GM23338 (cell line): ENCODE measurements at regions not wholly inside any gene's neighbourhood (a gene's known extent, or its start where the extent isn't known, plus 50 kb on each side); places are given as distances from the start of the nearest gene placed in this dataset.

ENCODE experiments used
- CTCF ChIP-seq, 2 experiments: fragments of 200-600 bp in 1 of 2; sonication (generic) in 1 of 2; conservative IDR thresholded peaks; 2 replicates each; pipeline versions ENCODE4 v1.5.1 to v1.6.1; 2016 to 2017; ENCODE audit warnings: antibody characterized with exemption in 2 of 2, low read depth in 2 of 2, mild to moderate bottlenecking in 2 of 2, moderate library complexity in 1 of 2
- EZH2 ChIP-seq: fragments of 200-600 bp; sonication (generic); IDR thresholded peaks from one replicate; pipeline ENCODE4 v1.8.0; 2017; ENCODE audit warnings: antibody characterized with exemption, mild to moderate bottlenecking, low read depth; ENCODE audit not compliant: unreplicated experiment
- EZH2phosphoT487 ChIP-seq: fragments of 200-600 bp; sonication (generic); IDR thresholded peaks from one replicate; pipeline ENCODE4 v1.8.1; 2018; ENCODE audit warnings: antibody characterized with exemption; ENCODE audit not compliant: unreplicated experiment
- JUNB ChIP-seq: IDR thresholded peaks from one replicate; pipeline ENCODE4 v1.6.1; 2016; ENCODE audit warnings: antibody characterized with exemption; ENCODE audit not compliant: unreplicated experiment
- POLR2AphosphoS5 ChIP-seq: IDR thresholded peaks from 2 replicates; pipeline ENCODE4 v1.6.1; 2016; ENCODE audit warnings: antibody characterized with exemption, low read depth
- REST ChIP-seq: IDR thresholded peaks from one replicate; pipeline ENCODE4 v1.6.1; 2018; ENCODE audit warnings: antibody characterized with exemption; ENCODE audit not compliant: unreplicated experiment
- ZNF331 ChIP-seq: fragments of 250-450 bp; sonication (Bioruptor Pico); IDR thresholded peaks from 2 replicates; pipeline ENCODE4 v1.5.0; 2020; ENCODE audit warnings: low read depth, mild to moderate bottlenecking, moderate library complexity
- ZNF462 ChIP-seq: fragments of 250-450 bp; sonication (Bioruptor Pico); IDR thresholded peaks from 2 replicates; pipeline ENCODE4 v1.5.0; 2020; ENCODE audit warnings: mild to moderate bottlenecking, moderate library complexity

DNA sequence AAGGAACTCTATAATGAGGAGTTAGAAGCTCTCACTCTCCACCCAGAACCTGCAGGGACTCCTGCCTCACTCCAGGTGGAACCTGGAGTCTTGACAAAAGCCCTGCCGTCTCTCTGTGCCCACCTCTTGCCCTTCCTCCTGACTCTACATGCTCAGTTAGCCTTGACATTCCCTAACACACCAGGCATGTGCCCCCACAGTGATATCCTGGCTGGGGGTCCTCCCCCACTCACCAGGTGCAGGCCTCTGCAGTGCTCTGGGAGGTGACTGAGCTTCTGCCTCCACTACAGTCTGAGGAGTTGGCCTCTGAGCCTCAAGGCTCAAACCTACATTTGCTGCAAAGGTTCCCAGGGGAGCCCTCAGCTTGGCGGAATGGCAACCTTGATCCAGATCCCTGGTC lies 300.7 kb downstream of the ADGRD1 start:
- TF ChIP-seq CTCF (conservative IDR thresholded peaks at IDR 0.05; ENCODE audit: low read depth in 2 of 2) (no peak), EZH2 (no peak), EZH2phosphoT487 (no peak), REST (no peak), POLR2AphosphoS5 (no peak), ZNF331 (CRISPR knock-in tag) (no peak), ZNF462 (no peak), JUNB (no peak)
